ENCODE measurements at regions not wholly inside any gene's neighbourhood (a gene's known extent, or its start where the extent isn't known, plus 50 kb on each side); places are given as distances from the start of the nearest gene placed in this dataset.
"Not testable (repeated sequence)": the region's sequence is repeated elsewhere in the genome, so short reads cannot be mapped to it uniquely, and the experiment has no call there.

- no peak overlapping the region for H3K4me3 ChIP-seq (ENCODE audit: low read depth, low read length)
- no peak for TF ChIP-seq MYC (IDR thresholded peaks at IDR 0.05; ENCODE audit: low read depth, low read length)
- no peak for DNase-seq (ENCODE audit: low read depth)
These were observed 834.1 kb upstream of the SLITRK6 start for GRCh38 chr13:86633346-86633745.

GRCh38 chr13:86651171-86651570 is 852.0 kb upstream of the SLITRK6 start:
- DNase-seq (ENCODE audit: low read depth); H3K4me3 ChIP-seq (ENCODE audit: low read depth, low read length): not testable (repeated sequence)

DNA sequence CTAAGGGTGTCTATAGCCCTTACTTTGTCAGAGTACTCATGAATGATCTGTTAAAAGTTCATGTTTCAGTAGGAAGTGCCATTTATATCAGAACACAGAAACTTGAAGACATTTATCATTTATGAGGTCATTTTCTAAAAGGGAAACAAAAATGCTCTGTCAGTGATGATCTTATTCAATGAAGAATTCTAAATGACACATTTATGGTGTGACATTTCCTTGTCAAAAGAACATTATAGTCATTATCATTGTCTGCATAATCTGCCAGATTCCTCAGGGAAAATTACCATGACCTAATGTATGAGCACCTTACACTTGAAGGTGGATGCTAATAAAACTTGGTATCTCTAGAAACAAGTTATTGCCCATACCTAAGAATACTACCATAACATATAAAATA is 853.8 kb upstream of the SLITRK6 start:
- TF ChIP-seq, protein P1, sequence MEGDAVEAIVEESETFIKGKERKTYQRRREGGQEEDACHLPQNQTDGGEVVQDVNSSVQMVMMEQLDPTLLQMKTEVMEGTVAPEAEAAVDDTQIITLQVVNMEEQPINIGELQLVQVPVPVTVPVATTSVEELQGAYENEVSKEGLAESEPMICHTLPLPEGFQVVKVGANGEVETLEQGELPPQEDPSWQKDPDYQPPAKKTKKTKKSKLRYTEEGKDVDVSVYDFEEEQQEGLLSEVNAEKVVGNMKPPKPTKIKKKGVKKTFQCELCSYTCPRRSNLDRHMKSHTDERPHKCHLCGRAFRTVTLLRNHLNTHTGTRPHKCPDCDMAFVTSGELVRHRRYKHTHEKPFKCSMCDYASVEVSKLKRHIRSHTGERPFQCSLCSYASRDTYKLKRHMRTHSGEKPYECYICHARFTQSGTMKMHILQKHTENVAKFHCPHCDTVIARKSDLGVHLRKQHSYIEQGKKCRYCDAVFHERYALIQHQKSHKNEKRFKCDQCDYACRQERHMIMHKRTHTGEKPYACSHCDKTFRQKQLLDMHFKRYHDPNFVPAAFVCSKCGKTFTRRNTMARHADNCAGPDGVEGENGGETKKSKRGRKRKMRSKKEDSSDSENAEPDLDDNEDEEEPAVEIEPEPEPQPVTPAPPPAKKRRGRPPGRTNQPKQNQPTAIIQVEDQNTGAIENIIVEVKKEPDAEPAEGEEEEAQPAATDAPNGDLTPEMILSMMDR (IDR thresholded peaks at IDR 0.05; ENCODE audit: low read depth, low read length), result no peak
- TF ChIP-seq POLR2A (IDR thresholded peaks at IDR 0.05; ENCODE audit: extremely low read depth, insufficient read length) (no peak), MYC (IDR thresholded peaks at IDR 0.05; ENCODE audit: low read depth, low read length) (no peak)
- TF ChIP-seq, protein P2, sequence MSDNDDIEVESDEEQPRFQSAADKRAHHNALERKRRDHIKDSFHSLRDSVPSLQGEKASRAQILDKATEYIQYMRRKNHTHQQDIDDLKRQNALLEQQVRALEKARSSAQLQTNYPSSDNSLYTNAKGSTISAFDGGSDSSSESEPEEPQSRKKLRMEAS (IDR thresholded peaks at IDR 0.05; ENCODE audit: low read depth, low read length), result no peak

DNA sequence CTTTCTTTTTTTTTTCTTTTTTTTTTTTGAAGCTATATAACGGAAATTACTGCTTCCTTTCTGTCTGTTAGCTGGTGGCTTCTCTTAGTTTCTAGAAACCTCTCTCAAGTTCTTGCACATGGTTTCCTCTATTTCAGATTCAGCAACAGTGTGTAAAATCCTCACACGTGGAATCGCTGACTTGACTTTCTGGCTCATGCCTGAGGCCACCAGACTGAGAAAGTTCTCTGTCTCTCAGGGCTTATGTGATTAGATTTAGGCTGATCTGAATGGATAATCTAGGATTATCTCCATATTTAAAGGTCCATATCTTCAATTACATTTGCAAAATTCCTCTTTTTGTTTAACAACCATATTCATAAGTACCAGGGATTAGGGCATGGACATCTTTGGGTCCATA is 856.3 kb upstream of the SLITRK6 start:
- DNase-seq (ENCODE audit: low read depth), result no peak
- H3K4me3 ChIP-seq (ENCODE audit: low read depth, low read length), result no peak overlapping the region
- TF ChIP-seq, protein P1 (IDR thresholded peaks at IDR 0.05; ENCODE audit: low read depth, low read length), result no peak
- TF ChIP-seq, protein P2 (IDR thresholded peaks at IDR 0.05; ENCODE audit: low read depth, low read length), result no peak
- TF ChIP-seq MYC (IDR thresholded peaks at IDR 0.05; ENCODE audit: low read depth, low read length) (no peak), POLR2A (IDR thresholded peaks at IDR 0.05; ENCODE audit: extremely low read depth, insufficient read length) (no peak)

More for the DNA sequence above, 853.8 kb upstream of the SLITRK6 start:
- DNase-seq (ENCODE audit: low read depth), result no peak
- H3K4me3 ChIP-seq (ENCODE audit: low read depth, low read length), result no peak overlapping the region

- H3K4me3 ChIP-seq (ENCODE audit: low read depth, low read length), result no peak overlapping the region
- TF ChIP-seq, protein P1 (IDR thresholded peaks at IDR 0.05; ENCODE audit: low read depth, low read length), result no peak
- TF ChIP-seq POLR2A (IDR thresholded peaks at IDR 0.05; ENCODE audit: extremely low read depth, insufficient read length), result no peak
- no peak for TF ChIP-seq MYC (IDR thresholded peaks at IDR 0.05; ENCODE audit: low read depth, low read length)
- TF ChIP-seq, protein P2 (IDR thresholded peaks at IDR 0.05; ENCODE audit: low read depth, low read length), result no peak
- DNase-seq (ENCODE audit: low read depth), result no peak
These were observed 860.9 kb upstream of the SLITRK6 start for GRCh38 chr13:86660090-86660489.

DNA sequence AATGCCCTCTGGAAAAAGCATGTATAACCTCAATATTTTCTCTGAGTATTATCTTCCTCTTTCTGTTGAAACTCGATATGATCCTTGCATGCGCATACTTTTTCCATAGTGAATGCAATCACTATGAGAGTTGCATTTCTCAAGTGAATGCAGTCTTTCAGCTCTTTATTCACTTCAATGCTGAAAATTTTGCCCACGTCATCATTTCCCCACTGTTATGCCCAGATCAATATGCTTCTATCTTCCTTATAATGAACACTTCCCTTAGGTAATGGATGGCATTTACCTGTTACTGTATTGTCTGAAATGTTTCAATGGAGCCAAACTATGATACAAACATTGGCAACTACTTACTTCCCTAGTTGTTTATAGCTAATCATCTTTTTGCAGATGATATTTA is 866.6 kb upstream of the SLITRK6 start:
- no peak overlapping the region for H3K4me3 ChIP-seq (ENCODE audit: low read depth, low read length)
- DNase-seq (ENCODE audit: low read depth), result no peak
- TF ChIP-seq, protein P1 (IDR thresholded peaks at IDR 0.05; ENCODE audit: low read depth, low read length), result no peak

- TF ChIP-seq, protein P2 (IDR thresholded peaks at IDR 0.05; ENCODE audit: low read depth, low read length), result no peak
- TF ChIP-seq, protein P1 (IDR thresholded peaks at IDR 0.05; ENCODE audit: low read depth, low read length), result no peak
- TF ChIP-seq POLR2A (IDR thresholded peaks at IDR 0.05; ENCODE audit: extremely low read depth, insufficient read length), result no peak
- no peak for TF ChIP-seq MYC (IDR thresholded peaks at IDR 0.05; ENCODE audit: low read depth, low read length)
These were observed 874.8 kb upstream of the SLITRK6 start for GRCh38 chr13:86673931-86674431.

More at GRCh38 chr13:86673931-86674431, 874.8 kb upstream of the SLITRK6 start:
- H3K4me3 ChIP-seq (ENCODE audit: low read depth, low read length), result no peak overlapping the region
- DNase-seq (ENCODE audit: low read depth), result no peak
